Breast epithelium (tissue), 4 donors: ENCODE measurements at regions not wholly inside any gene's neighbourhood (a gene's known extent, or its start where the extent isn't known, plus 50 kb on each side); places are given as distances from the start of the nearest gene placed in this dataset.

Experiments used
- DNase-seq, 2 donors: peaks; one replicate each; pipeline ENCODE4 v3.0.0-alpha.2; 2019; ENCODE audit warnings: low spot score in 2 of 2
- H3K27ac ChIP-seq, 2 donors: fragments of 200-600 bp; sonication (generic) in 1 of 2; one replicate each; pipeline ENCODE4 v1.5.1; 2016 to 2019; ENCODE audit warnings: mild to moderate bottlenecking in 1 of 2
- H3K27me3 ChIP-seq, 2 donors: fragments of 200-600 bp; sonication (generic) in 1 of 2; one replicate each; pipeline versions ENCODE4 v1.5.1 to v1.6.0; 2017 to 2019; ENCODE audit warnings: control low read depth in 1 of 2, mild to moderate bottlenecking in 1 of 2
- H3K36me3 ChIP-seq: fragments of 200-600 bp; one replicate; pipeline ENCODE4 v1.5.1; 2019
- H3K4me1 ChIP-seq, 2 donors: fragments of 200-600 bp; sonication (generic); one replicate each; pipeline ENCODE4 v1.5.1; 2016 to 2019; ENCODE audit warnings: control low read depth in 1 of 2
- H3K4me3 ChIP-seq, 3 donors: fragments of 200-600 bp; sonication (generic); 1 replicate in 2 of 3; 2 replicates in 1 of 3; pipeline ENCODE4 v1.5.1; 2016 to 2019; ENCODE audit warnings: mild to moderate bottlenecking in 3 of 3, moderate library complexity in 2 of 3
- H3K9me3 ChIP-seq, 2 donors: fragments of 200-600 bp; sonication (generic) in 1 of 2; one replicate each; pipeline ENCODE4 v1.5.1; 2016 to 2019; ENCODE audit warnings: control low read depth in 1 of 2
- CTCF ChIP-seq, 3 donors: fragments of 450-650 bp; IDR thresholded peaks; one replicate each; pipeline ENCODE4 v1.5.1; 2016 to 2017; ENCODE audit warnings: antibody characterized with exemption in 3 of 3, mild to moderate bottlenecking in 3 of 3, moderate library complexity in 3 of 3
- POLR2A ChIP-seq: fragments of 450-650 bp; IDR thresholded peaks from one replicate; pipeline ENCODE4 v1.6.1; 2016; ENCODE audit warnings: antibody characterized with exemption, mild to moderate bottlenecking, moderate library complexity
- POLR2AphosphoS5 ChIP-seq, 3 donors: sonication (generic); formaldehyde crosslinking; IDR thresholded peaks; one replicate each; pipeline ENCODE4 v1.6.1; 2017; ENCODE audit warnings: antibody characterized with exemption in 3 of 3
- intact Hi-C: fragments of 100-400 bp; cut with DNase I; formaldehyde crosslinking; loops from one replicate; pipeline ENCODE4 v1.15.1; 2023; ENCODE audit warnings: low total_unique reads

GRCh38 chr10:86579883-86580520, 58.4 kb upstream of the WAPL start:
- Histone ChIP-seq H3K4me1 (peaks cover 0 to under 1% of the 10 kb centered on the region in 2 donors), H3K9me3 (no peaks in the 10 kb centered on the region), H3K4me3 (no peak overlapping the region), H3K27me3 (no peaks in the 10 kb centered on the region), H3K27ac (peak overlapping the region; percentile 20 to 40), H3K36me3 (no peaks in the 10 kb centered on the region)
- no peak for TF ChIP-seq CTCF (IDR thresholded peaks at IDR 0.05)
- no peak for TF ChIP-seq POLR2AphosphoS5 (IDR thresholded peaks at IDR 0.05)
- no peak for TF ChIP-seq POLR2A
- intact Hi-C loops, result loop anchor here (10.0 kb wide), 1 partner anchor 175 kb away; no protein-coding TSS in a partner anchor
- peak in 1 of 2 donors; percentile 27 for DNase-seq

GRCh38 chr10:86580521-86580891, 58.9 kb upstream of the WAPL start:
- Histone ChIP-seq H3K27me3 (no peaks in the 10 kb centered on the region), H3K9me3 (no peaks in the 10 kb centered on the region)
- intact Hi-C loops, result loop anchor here (10.0 kb wide), 1 partner anchor 176 kb away; no protein-coding TSS in a partner anchor

GRCh38 chr10:86583983-86584382, 62.4 kb upstream of the WAPL start:
- intact Hi-C loops, result loop anchor here (10.0 kb wide), 1 partner anchor 179 kb away; no protein-coding TSS in a partner anchor
- H3K9me3 ChIP-seq, result no peaks in the 10 kb centered on the region
- no peak overlapping the region for H3K27ac ChIP-seq
- no peak for DNase-seq
- peaks cover 0 to 4% of the 10 kb centered on the region in 2 donors for H3K4me1 ChIP-seq
- no peaks in the 10 kb centered on the region for H3K36me3 ChIP-seq
- TF ChIP-seq CTCF (IDR thresholded peaks at IDR 0.05), result no peak
- no peak for TF ChIP-seq POLR2AphosphoS5 (IDR thresholded peaks at IDR 0.05)
- TF ChIP-seq POLR2A, result no peak
- no peaks in the 10 kb centered on the region for H3K27me3 ChIP-seq
- no peak overlapping the region for H3K4me3 ChIP-seq

More at GRCh38 chr10:86580521-86580891, 58.9 kb upstream of the WAPL start:
- no peak for TF ChIP-seq POLR2AphosphoS5 (IDR thresholded peaks at IDR 0.05)
- TF ChIP-seq POLR2A, result no peak
- TF ChIP-seq CTCF (IDR thresholded peaks at IDR 0.05), result no peak
- Histone ChIP-seq H3K4me1 (peaks cover 0 to 4% of the 10 kb centered on the region in 2 donors), H3K4me3 (no peak overlapping the region), H3K27ac (peak overlapping the region; percentile 20 to 40), H3K36me3 (no peaks in the 10 kb centered on the region)
- DNase-seq, result no peak

GRCh38 chr10:86585037-86585929, 63.7 kb upstream of the WAPL start:
- no peaks in the 10 kb centered on the region for H3K36me3 ChIP-seq
- H3K27me3 ChIP-seq, result no peaks in the 10 kb centered on the region
- H3K9me3 ChIP-seq, result no peaks in the 10 kb centered on the region
- H3K4me1 ChIP-seq, result peaks cover 0 to 4% of the 10 kb centered on the region in 2 donors
- no peak overlapping the region for H3K4me3 ChIP-seq
- no peak for TF ChIP-seq POLR2A
- TF ChIP-seq CTCF (IDR thresholded peaks at IDR 0.05), result peak; percentile 76 to 98 (median 96)
- TF ChIP-seq POLR2AphosphoS5 (IDR thresholded peaks at IDR 0.05), result peak in 1 of 3 donors; percentile 22
- DNase-seq, result peak; percentile 48 to 68
- intact Hi-C loops, result loop anchor here (10.0 kb wide), 1 partner anchor 180 kb away; no protein-coding TSS in a partner anchor
- H3K27ac ChIP-seq, result peak overlapping the region; percentile 64 to 75
